Neutrophil (primary cell): ENCODE measurements at regions not wholly inside any gene's neighbourhood (a gene's known extent, or its start where the extent isn't known, plus 50 kb on each side); places are given as distances from the start of the nearest gene placed in this dataset.

Experiments used
- H3K27ac ChIP-seq: fragments of 200-600 bp; sonication (generic); 2 replicates; pipeline ENCODE4 v1.5.1; 2016; ENCODE audit warnings: mild to moderate bottlenecking, moderate library complexity
- H3K27me3 ChIP-seq: fragments of 200-600 bp; sonication (generic); 2 replicates; pipeline ENCODE4 v1.6.0; 2016; ENCODE audit warnings: mild to moderate bottlenecking
- H3K36me3 ChIP-seq: fragments of 200-600 bp; sonication (generic); 2 replicates; pipeline ENCODE4 v1.5.1; 2017
- H3K4me1 ChIP-seq, 2 experiments: fragments of 200-600 bp in 1 of 2; sonication (generic) in 1 of 2; 1 replicate in 1 of 2; 2 replicates in 1 of 2; pipeline versions ENCODE4 v1.5.1 to v1.6.1; 2013 to 2016; ENCODE audit warnings: low read depth in 1 of 2, low read length in 1 of 2, mild to moderate bottlenecking in 1 of 2, moderate library complexity in 1 of 2; ENCODE audit not compliant: control insufficient read depth in 1 of 2, insufficient read depth in 1 of 2
- H3K4me3 ChIP-seq, 2 experiments: fragments of 200-600 bp in 1 of 2; sonication (generic) in 1 of 2; 1 replicate in 1 of 2; 2 replicates in 1 of 2; pipeline ENCODE4 v1.5.1; 2013 to 2016; ENCODE audit warnings: low read depth in 1 of 2, low read length in 1 of 2, mild to moderate bottlenecking in 1 of 2, moderate library complexity in 1 of 2
- H3K9me3 ChIP-seq: fragments of 200-600 bp; sonication (generic); 2 replicates; pipeline ENCODE4 v1.5.1; 2016
- CTCF ChIP-seq: fragments of 200-600 bp; sonication (generic); IDR thresholded peaks from 2 replicates; pipeline ENCODE4 v1.5.1; 2016; ENCODE audit warnings: antibody characterized with exemption

- H3K27me3 ChIP-seq: no peaks in the 10 kb centered on the region
- no peak overlapping the region for H3K4me3 ChIP-seq
- H3K36me3 ChIP-seq: no peaks in the 10 kb centered on the region
- no peaks in the 10 kb centered on the region for H3K4me1 ChIP-seq
- H3K9me3 ChIP-seq: no peaks in the 10 kb centered on the region
- no peak for TF ChIP-seq CTCF
- H3K27ac ChIP-seq: no peak overlapping the region
Measured at GRCh38 chr3:34995796-34996430, 643.4 kb upstream of the ARPP21 start.

GRCh38 chr3:34998902-34999301 is 640.4 kb upstream of the ARPP21 start:
- Histone ChIP-seq H3K9me3 (no peaks in the 10 kb centered on the region), H3K27ac (no peak overlapping the region), H3K36me3 (no peaks in the 10 kb centered on the region), H3K27me3 (no peaks in the 10 kb centered on the region), H3K4me3 (no peak overlapping the region), H3K4me1 (no peaks in the 10 kb centered on the region)
- TF ChIP-seq CTCF: no peak

GRCh38 chr3:35012214-35012613 is 627.1 kb upstream of the ARPP21 start:
- Histone ChIP-seq H3K36me3 (no peaks in the 10 kb centered on the region), H3K4me1 (no peaks in the 10 kb centered on the region), H3K4me3 (no peak overlapping the region), H3K9me3 (no peaks in the 10 kb centered on the region), H3K27ac (no peak overlapping the region), H3K27me3 (no peaks in the 10 kb centered on the region)
- TF ChIP-seq CTCF: no peak

- Histone ChIP-seq H3K9me3 (no peaks in the 10 kb centered on the region), H3K27me3 (no peaks in the 10 kb centered on the region), H3K4me1 (no peaks in the 10 kb centered on the region), H3K4me3 (no peak overlapping the region), H3K36me3 (no peaks in the 10 kb centered on the region), H3K27ac (no peak overlapping the region)
- no peak for TF ChIP-seq CTCF
Measured at GRCh38 chr3:35028157-35028556, 611.2 kb upstream of the ARPP21 start.

GRCh38 chr3:35042210-35042991 is 596.9 kb upstream of the ARPP21 start:
- Histone ChIP-seq H3K4me3 (no peak overlapping the region), H3K4me1 (no peaks in the 10 kb centered on the region), H3K9me3 (no peaks in the 10 kb centered on the region), H3K27ac (no peak overlapping the region), H3K27me3 (no peaks in the 10 kb centered on the region), H3K36me3 (no peaks in the 10 kb centered on the region)
- no peak for TF ChIP-seq CTCF
